ENCODE measurements at regions not wholly inside any gene's neighbourhood (a gene's known extent, or its start where the extent isn't known, plus 50 kb on each side); places are given as distances from the start of the nearest gene placed in this dataset.

GRCh38 chr3:116939091-116939490, 229.5 kb downstream of the TUSC7 start:
- DNase-seq, result no peak

DNA sequence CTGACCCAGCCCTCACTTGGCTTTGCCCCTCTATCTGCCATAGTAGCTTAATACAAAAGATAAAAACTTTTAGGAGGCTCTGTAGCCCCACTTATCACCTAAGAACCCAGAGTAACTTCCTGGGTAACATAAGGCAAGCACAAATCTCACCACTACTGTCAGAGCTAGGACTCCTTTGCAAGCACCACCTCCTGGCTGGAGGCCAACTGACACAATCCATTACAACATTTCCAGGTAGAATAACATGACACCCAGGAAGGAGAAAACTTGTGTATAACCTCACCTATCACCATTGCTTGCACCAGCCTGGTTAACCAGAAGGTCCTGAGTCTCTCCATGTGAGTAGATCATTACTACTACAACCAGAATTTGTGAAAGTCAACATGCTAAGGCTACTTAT, 230.0 kb downstream of the TUSC7 start:
- no peak for DNase-seq

DNA sequence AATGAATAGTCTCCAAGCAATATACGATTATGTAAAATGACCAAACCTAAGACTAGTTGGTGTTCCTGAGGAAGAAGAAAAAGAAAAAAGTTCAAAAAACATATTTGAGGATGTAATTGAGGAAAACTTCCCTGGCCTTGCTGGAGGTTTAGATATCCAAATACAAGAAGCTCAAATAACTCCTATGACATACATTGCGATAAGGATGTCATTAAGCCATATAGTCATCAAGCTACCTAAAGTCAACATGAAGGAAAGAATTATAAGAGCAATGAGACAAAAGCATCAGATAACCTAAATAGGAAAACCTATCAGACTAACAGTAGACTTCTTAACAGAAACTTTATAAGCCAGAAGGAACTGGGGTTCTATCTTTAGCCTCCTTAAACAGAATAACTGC, 231.1 kb downstream of the TUSC7 start:
- DNase-seq, result no peak

- no peak for DNase-seq
Measured at GRCh38 chr3:116946376-116946775, 236.8 kb downstream of the TUSC7 start.

DNA sequence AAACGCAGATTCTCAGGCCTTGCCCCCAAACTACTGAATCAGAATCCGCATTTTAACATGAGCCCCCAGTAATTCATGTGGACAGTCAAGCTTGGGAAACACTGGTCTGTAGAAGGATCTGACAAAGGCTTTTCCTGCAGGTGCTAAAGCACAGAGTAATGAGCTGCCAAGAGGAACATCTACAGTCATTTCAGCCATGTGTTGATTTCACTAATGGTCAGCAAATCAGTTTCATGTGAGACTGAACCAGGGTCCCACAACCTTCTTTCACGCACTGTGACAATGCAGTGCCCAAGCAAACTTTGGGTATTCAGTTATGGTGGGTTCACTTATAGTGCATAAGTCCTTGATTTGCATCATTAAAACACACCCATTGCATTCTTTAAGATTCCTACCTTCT, 237.6 kb downstream of the TUSC7 start:
- no peak for DNase-seq

DNA sequence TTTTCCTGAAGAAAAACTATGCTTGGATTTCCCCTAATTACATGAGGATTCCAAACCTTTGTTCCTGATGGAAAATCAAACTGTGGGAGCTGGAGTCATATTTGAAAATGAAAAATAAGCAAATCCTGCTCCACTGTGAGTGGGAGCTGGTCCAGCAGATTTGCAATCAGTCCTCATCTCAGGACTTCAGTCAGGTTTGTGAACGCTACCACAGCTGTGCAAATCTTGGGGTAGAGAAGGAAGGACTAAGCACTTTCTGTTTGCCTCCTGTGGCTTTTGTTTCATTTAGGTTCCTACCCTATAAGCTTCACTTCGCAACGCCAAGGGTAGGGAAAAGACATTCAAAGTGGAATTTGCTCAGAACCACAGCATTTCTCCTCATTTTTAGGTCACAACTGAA, 238.2 kb downstream of the TUSC7 start:
- no peak for DNase-seq

- DNase-seq, result no peak
Measured at GRCh38 chr3:116950301-116951055, 240.9 kb downstream of the TUSC7 start.

DNA sequence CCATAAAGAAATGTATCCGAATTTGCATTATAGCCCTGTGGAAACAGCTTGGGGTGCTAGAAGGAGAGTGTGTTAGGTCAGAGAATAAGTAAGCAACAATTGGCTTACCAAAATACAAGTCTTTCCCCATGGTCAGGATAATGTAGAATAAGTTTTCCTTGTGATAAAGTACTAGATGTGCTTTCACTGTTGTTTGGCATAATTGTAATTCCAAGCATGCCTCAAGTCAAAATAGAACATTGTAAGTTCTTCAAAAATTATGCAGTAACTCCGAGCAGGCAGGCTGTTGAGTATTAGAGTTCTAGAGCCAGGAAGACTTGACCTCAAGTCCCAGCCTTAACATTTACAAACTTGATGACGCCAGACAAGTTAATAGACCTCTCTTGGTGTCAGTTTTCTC, 242.0 kb downstream of the TUSC7 start:
- no peak for DNase-seq

DNA sequence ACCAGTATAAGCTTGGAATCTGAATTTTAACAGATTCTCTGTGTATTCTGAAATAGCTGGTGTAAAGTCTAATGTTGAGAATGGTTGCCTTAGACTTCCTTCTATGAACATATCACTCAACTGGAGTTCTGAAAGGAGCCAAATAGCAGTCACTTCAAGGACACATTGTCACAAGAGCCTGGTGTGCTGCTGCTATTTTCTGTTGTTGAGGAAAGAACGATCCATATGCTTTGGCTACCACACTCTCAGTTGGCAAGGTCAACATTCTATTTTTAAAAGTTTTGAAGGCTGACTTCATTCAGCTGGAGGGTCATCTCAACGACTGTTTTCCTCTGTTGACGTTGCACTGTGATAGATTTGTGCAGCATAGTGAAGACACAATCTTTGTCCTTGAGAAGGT, 248.7 kb downstream of the TUSC7 start:
- DNase-seq, result no peak

GRCh38 chr3:116961106-116961505, 251.5 kb downstream of the TUSC7 start:
- DNase-seq, result no peak

- DNase-seq, result no peak
Measured at GRCh38 chr3:116963802-116964201, 254.2 kb downstream of the TUSC7 start.

- no peak for DNase-seq
Measured at GRCh38 chr3:116966649-116967048, 257.1 kb downstream of the TUSC7 start.

GRCh38 chr3:116969135-116969534, 259.6 kb downstream of the TUSC7 start:
- no peak for DNase-seq

DNA sequence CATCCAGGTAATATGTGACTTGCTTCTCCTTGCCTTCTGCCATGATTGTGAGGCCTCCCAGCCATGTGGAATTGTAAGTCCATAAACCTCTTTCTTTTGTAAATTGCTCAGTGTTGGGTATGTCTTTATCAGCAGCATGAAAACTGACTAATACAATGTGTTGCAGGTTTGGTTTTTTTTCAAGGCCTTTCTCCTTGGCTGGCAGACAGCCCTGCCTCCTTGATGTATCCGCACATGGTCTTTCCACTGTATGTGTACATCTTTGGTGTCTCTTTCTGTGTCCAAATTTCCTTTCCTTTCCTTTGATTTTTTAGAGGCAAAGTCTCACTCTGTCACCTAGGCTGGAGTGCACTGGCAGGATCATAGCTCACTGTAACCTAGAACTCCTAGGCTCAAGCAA, 260.1 kb downstream of the TUSC7 start:
- DNase-seq, result no peak

GRCh38 chr3:116971531-116971930, 262.0 kb downstream of the TUSC7 start:
- no peak for DNase-seq

DNA sequence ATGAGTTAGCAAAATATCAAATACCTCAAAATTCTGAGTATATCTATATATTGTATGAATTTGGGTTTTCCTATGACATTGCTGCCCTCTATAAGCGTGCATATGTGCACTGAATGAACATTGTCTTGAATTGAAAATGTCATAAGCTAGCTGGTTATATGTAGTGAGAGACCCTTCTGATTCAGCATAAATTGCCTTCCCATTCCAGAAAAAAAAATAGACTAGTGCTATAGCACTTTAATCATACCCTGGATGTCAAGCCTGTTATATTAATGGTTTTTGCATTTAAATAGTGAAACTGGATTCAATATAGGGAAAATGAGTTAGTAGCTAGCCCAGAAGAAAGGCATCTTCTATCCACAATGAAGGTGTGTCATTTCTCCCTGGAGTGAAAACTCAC, 265.1 kb downstream of the TUSC7 start:
- DNase-seq, result no peak

GRCh38 chr3:116977441-116977840, 267.9 kb downstream of the TUSC7 start:
- no peak for DNase-seq

- peak; percentile 4 for DNase-seq
Measured at GRCh38 chr3:116980099-116980498, 270.5 kb downstream of the TUSC7 start.

GRCh38 chr3:116981089-116981488, 271.5 kb downstream of the TUSC7 start:
- no peak for DNase-seq

DNA sequence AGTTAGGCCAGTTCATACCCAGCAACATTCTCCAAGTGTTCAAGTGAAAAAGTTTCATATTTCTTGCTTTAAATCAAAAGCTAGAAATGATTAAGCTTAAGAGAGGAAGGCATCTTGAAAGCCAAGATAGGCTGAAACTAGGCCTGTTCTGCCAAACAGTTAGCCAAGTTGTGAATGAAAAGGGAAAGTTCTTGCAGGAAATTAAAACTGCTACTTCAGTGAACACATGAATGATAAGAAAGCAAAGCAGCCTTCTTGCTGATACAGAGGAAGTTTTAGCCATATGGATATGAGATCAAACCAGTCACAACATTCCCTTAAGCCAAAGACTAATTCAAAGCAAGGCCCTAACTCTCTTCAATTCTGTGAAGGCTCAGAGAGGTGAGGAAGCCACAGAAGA, 274.7 kb downstream of the TUSC7 start:
- no peak for DNase-seq

DNA sequence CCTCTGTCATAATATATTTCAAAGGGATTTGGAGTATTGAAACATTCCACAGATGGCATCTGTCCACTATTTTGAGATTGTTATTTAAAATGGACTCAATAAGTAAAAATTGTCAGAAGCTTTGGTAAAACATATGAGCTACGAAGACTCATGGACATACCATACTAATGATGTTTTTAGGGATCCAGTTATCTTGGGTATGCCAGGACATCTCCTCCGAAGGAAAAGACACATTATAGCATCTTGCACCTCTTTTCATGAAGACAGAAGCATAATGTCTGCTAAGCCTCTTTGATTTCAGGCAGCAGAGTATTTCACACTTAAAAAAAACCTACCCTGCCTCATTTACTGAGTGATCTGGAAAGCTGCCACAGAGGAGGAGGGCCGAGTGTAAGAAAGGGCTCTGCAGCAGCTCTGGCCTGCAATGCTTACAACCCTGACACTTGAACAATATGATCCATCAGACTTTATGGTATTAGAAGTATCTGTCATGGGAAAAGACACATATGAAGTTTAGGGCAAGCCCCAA, 284.8 kb downstream of the TUSC7 start:
- no peak for DNase-seq

DNA sequence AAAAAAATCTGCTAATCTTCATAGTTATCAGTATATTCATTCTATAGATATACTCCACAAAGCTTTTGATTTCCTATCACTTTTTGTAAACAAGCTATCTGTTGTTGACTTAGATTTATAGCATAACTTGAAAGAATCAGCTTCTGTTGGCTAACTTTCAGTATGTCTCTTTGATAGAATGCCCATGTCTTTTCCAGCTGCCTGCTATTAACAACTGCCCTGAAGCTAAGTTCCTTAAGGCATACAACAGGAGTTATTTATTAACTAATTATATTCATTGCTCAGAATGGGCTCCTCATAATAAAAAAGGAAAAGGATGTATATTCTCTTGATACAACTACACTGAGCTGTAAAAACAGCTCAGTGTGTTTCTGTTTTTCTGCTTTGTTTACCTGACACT, 293.9 kb downstream of the TUSC7 start:
- no peak for DNase-seq

GRCh38 chr3:117005274-117005673, 295.7 kb downstream of the TUSC7 start:
- DNase-seq, result no peak

DNA sequence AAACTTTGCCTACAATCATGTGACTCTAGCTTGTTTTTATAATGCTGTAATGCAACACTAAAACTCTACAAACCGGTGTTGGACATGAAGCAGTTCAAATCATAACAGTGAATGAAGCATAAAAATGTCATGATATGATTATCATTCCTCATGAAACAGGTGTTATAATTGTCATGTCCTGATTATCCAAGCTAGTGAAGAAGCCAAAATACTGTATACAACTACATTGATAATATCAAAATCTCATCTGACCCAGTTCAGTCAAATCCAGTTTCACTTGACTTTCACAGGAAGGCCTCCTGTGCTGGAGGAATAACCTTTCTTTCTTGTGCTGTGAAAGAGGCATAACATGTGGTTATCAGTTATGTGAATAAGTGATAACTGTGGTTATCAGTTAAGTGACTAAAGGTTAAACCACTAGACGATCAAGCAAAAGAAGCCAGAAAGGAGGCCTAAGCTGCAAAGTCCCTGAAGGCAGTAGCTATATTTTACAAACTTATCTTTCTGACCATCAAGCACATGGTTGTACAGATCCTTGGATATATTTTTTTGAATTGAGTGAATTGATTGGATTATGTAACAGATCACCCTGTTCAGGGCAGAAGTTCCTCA, 296.4 kb downstream of the TUSC7 start:
- DNase-seq, result no peak

DNA sequence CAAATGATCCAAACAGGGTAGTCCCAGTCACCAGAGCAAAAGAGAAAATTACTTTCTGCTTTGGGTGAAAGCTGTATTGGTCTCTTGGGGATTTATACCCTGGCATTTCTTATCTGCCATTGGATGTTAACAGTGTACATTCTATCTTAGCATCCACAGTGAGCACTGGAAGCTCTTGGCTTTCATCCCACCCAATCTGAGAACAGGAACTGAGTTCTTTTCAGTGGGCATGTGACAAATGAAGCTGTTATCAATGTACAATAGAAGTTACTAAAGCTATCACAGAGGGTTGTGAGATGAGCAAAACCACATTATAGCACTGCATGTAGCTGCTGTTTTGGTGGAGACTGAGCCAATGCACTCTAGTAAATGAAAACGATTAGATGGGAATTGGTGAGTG, 300.7 kb downstream of the TUSC7 start:
- no peak for DNase-seq
